ENCODE measurements at regions not wholly inside any gene's neighbourhood (a gene's known extent, or its start where the extent isn't known, plus 50 kb on each side); places are given as distances from the start of the nearest gene placed in this dataset.

DNA sequence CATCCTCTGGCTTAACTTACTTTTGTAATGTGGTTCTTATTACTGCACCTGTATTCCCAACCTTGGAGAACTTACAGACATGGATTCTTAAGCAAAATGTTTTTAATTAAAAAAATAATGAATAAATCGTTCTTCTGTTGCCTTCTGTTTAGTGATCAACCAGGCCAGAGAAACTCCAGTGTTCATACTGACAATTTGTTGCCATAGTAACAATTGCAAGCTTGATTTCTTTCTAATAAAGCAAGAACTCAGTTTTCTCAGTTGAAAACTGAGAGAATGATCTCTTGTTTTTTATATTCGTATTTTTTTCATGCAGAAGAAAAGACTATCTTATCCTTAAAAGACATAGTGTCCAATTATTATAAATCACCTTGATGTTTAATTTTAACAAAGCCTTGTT is 106.5 kb upstream of the LMNTD1 start:
- H3K27ac ChIP-seq (ENCODE audit: control insufficient read depth, insufficient read depth, low read length) = no peak overlapping the region
- no peak overlapping the region for H2AFZ ChIP-seq (ENCODE audit: control insufficient read depth, low read length)
- DNase-seq (ENCODE audit: low read depth, low spot score) (no peak), FAIRE-seq (no peak)
- H4K20me1 ChIP-seq (ENCODE audit: control insufficient read depth, extremely low read depth, insufficient read depth, low read length) = no peaks in the 10 kb centered on the region
- no peaks in the 10 kb centered on the region for H3K9me1 ChIP-seq (ENCODE audit: control insufficient read depth, extremely low read depth, insufficient read depth, low read length)
- H3K36me3 ChIP-seq (ENCODE audit: control insufficient read depth in 2 of 2, extremely low read depth in 1 of 2, insufficient read depth in 2 of 2, low read length in 2 of 2) = no peaks in the 10 kb centered on the region
- H3K27me3 ChIP-seq (ENCODE audit: control insufficient read depth, extremely low read depth, insufficient read depth, low read length) = no peaks in the 10 kb centered on the region
- no peaks in the 10 kb centered on the region for H3K9me3 ChIP-seq (ENCODE audit: control insufficient read depth, low read depth, low read length)
- H3K4me3 ChIP-seq (ENCODE audit: control insufficient read depth in 2 of 3, extremely low read depth in 1 of 3, insufficient read depth in 2 of 3, low read depth in 1 of 3, low read length in 3 of 3) = no peak overlapping the region
- no peaks in the 10 kb centered on the region for H3K4me1 ChIP-seq (ENCODE audit: control insufficient read depth, extremely low read depth, insufficient read depth, low read length)
- H3K9ac ChIP-seq (ENCODE audit: control insufficient read depth, extremely low read depth, insufficient read depth, low read length) = no peak overlapping the region
- H3K79me2 ChIP-seq (ENCODE audit: control insufficient read depth, insufficient read depth, low read length) = no peaks in the 10 kb centered on the region
- H3K4me2 ChIP-seq (ENCODE audit: control insufficient read depth, extremely low read depth, insufficient read depth, low read depth, low read length) = no peak overlapping the region
- dilution Hi-C loops (cut with MboI; ENCODE audit: extremely low pct_ligation_motif_present, low sequenced_read_pairs) = no loop called here
- TF ChIP-seq EZH2 (IDR thresholded peaks at IDR 0.05; ENCODE audit: low read length) = no peak
- TF ChIP-seq, protein P1, sequence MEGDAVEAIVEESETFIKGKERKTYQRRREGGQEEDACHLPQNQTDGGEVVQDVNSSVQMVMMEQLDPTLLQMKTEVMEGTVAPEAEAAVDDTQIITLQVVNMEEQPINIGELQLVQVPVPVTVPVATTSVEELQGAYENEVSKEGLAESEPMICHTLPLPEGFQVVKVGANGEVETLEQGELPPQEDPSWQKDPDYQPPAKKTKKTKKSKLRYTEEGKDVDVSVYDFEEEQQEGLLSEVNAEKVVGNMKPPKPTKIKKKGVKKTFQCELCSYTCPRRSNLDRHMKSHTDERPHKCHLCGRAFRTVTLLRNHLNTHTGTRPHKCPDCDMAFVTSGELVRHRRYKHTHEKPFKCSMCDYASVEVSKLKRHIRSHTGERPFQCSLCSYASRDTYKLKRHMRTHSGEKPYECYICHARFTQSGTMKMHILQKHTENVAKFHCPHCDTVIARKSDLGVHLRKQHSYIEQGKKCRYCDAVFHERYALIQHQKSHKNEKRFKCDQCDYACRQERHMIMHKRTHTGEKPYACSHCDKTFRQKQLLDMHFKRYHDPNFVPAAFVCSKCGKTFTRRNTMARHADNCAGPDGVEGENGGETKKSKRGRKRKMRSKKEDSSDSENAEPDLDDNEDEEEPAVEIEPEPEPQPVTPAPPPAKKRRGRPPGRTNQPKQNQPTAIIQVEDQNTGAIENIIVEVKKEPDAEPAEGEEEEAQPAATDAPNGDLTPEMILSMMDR (optimal IDR thresholded peaks at IDR 0.05 in 1 of 3, IDR thresholded peaks at IDR 0.05 in 1 of 3, conservative IDR thresholded peaks at IDR 0.05 in 1 of 3; ENCODE audit: extremely low read depth in 1 of 3, insufficient read depth in 2 of 3, low read length in 3 of 3) = no peak

DNA sequence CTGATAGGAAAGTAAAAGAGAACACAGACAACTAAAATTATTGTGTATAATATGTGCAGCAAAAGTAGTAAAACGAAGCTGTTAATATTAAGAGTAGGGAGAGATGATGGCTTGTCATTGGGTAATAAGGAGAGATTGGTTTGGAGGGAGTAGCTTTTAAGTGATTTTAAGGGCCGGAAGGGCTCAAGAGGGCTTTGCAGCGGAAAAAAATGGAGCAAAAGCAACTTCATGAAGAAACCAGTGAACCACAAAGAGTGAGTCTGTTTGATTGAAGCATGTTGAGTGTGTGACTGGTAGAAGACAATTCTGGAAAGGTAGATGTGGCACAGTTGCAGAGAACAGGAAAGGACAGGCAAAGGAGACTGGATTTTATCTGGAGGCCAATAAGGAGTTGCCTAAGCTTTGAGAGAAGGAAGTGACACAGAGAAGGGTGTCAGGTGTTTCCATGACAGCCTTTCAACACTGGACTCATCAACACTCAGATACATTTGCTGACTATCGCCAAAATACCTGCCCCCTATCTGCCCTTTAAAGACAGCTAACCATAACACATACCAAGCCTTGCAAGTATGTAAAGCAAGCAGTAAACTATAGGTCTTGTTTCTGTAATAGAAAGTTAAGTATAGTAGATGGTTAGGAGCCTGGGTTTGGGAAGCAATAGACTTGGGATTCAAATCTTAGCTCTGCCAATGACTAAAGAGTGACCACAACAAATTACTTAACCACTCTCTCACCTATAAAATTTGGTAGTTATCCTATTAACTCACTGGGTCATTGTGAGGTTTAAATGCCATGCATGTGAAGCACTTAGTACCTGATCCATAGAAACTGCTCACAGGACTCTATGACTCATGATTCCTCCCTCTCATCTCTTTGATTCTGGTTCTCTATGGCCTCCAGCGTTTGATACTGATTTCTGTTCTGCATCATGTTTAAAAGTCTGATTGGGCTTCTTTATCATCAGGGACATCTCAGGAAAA is 117.3 kb upstream of the LMNTD1 start:
- Histone ChIP-seq H3K4me3 (ENCODE audit: control insufficient read depth in 2 of 3, extremely low read depth in 1 of 3, insufficient read depth in 2 of 3, low read depth in 1 of 3, low read length in 3 of 3) (no peak overlapping the region), H4K20me1 (ENCODE audit: control insufficient read depth, extremely low read depth, insufficient read depth, low read length) (no peaks in the 10 kb centered on the region), H3K27ac (ENCODE audit: control insufficient read depth, insufficient read depth, low read length) (no peak overlapping the region), H3K4me1 (ENCODE audit: control insufficient read depth, extremely low read depth, insufficient read depth, low read length) (peaks cover 4% of the 10 kb centered on the region), H3K9ac (ENCODE audit: control insufficient read depth, extremely low read depth, insufficient read depth, low read length) (no peak overlapping the region), H3K9me3 (ENCODE audit: control insufficient read depth, low read depth, low read length) (no peaks in the 10 kb centered on the region), H3K4me2 (ENCODE audit: control insufficient read depth, extremely low read depth, insufficient read depth, low read depth, low read length) (no peak overlapping the region), H3K9me1 (ENCODE audit: control insufficient read depth, extremely low read depth, insufficient read depth, low read length) (no peaks in the 10 kb centered on the region), H3K79me2 (ENCODE audit: control insufficient read depth, insufficient read depth, low read length) (no peaks in the 10 kb centered on the region), H2AFZ (ENCODE audit: control insufficient read depth, low read length) (no peak overlapping the region), H3K27me3 (ENCODE audit: control insufficient read depth, extremely low read depth, insufficient read depth, low read length) (no peaks in the 10 kb centered on the region), H3K36me3 (ENCODE audit: control insufficient read depth in 2 of 2, extremely low read depth in 1 of 2, insufficient read depth in 2 of 2, low read length in 2 of 2) (no peaks in the 10 kb centered on the region)
- FAIRE-seq (peak; percentile 53), DNase-seq (ENCODE audit: low read depth, low spot score) (peak; percentile 50)
- no peak for TF ChIP-seq EZH2 (IDR thresholded peaks at IDR 0.05; ENCODE audit: low read length)
- TF ChIP-seq, protein P1 (optimal IDR thresholded peaks at IDR 0.05 in 1 of 3, IDR thresholded peaks at IDR 0.05 in 1 of 3, conservative IDR thresholded peaks at IDR 0.05 in 1 of 3; ENCODE audit: extremely low read depth in 1 of 3, insufficient read depth in 2 of 3, low read length in 3 of 3) = no peak
- dilution Hi-C loops (cut with MboI; ENCODE audit: extremely low pct_ligation_motif_present, low sequenced_read_pairs) = no loop called here
